Activated CD8-positive, alpha-beta memory T cell treated with anti-CD3 and anti-CD28 coated beads, Interleukin-2, amount 50 U/mL, for 24 hours (primary cell): ENCODE measurements at regions not wholly inside any gene's neighbourhood (a gene's known extent, or its start where the extent isn't known, plus 50 kb on each side); places are given as distances from the start of the nearest gene placed in this dataset.
A peak's percentile ranks its signal among the peaks of the same experiment; 100 is the strongest.
"Not testable (repeated sequence)": the region's sequence is repeated elsewhere in the genome, so short reads cannot be mapped to it uniquely, and the experiment has no call there.

ENCODE experiments used
- DNase-seq: peaks from one replicate; pipeline ENCODE4 v3.0.0-alpha.2; 2020; ENCODE audit errors: extremely low read depth

GRCh38 chr5:40223884-40224402 is 455.8 kb upstream of the PTGER4 start:
- DNase-seq = peak; percentile 5

- DNase-seq = no peak
Measured at GRCh38 chr5:40221796-40222195, 457.9 kb upstream of the PTGER4 start.

GRCh38 chr5:40221255-40221654 is 458.5 kb upstream of the PTGER4 start:
- DNase-seq = no peak

GRCh38 chr5:40220260-40220659 is 459.5 kb upstream of the PTGER4 start:
- no peak for DNase-seq

GRCh38 chr5:40217553-40217952 is 462.2 kb upstream of the PTGER4 start:
- no peak for DNase-seq

- no peak for DNase-seq
Measured at GRCh38 chr5:40210694-40211093, 469.0 kb upstream of the PTGER4 start.

- DNase-seq = no peak
Measured at GRCh38 chr5:40206030-40206429, 473.7 kb upstream of the PTGER4 start.

GRCh38 chr5:40204144-40204543 is 475.6 kb upstream of the PTGER4 start:
- DNase-seq = no peak

- DNase-seq = no peak
Measured at GRCh38 chr5:40202814-40203440, 476.8 kb upstream of the PTGER4 start.

- no peak for DNase-seq
Measured at GRCh38 chr5:40198736-40199135, 481.0 kb upstream of the PTGER4 start.

GRCh38 chr5:40195574-40195973 is 484.1 kb upstream of the PTGER4 start:
- DNase-seq = not testable (repeated sequence)

- DNase-seq = no peak
Measured at GRCh38 chr5:40191150-40191549, 488.6 kb upstream of the PTGER4 start.

- DNase-seq = no peak
Measured at GRCh38 chr5:40172721-40173120, 507.0 kb upstream of the PTGER4 start.

- DNase-seq = no peak
Measured at GRCh38 chr5:40171971-40172370, 507.7 kb upstream of the PTGER4 start.

- no peak for DNase-seq
Measured at GRCh38 chr5:40167283-40167682, 512.4 kb upstream of the PTGER4 start.

- no peak for DNase-seq
Measured at GRCh38 chr5:40166802-40167201, 512.9 kb upstream of the PTGER4 start.

- no peak for DNase-seq
Measured at GRCh38 chr5:40165789-40166728, 513.7 kb upstream of the PTGER4 start.

- no peak for DNase-seq
Measured at GRCh38 chr5:40165106-40165788, 514.5 kb upstream of the PTGER4 start.

- no peak for DNase-seq
Measured at GRCh38 chr5:40160435-40160834, 519.3 kb upstream of the PTGER4 start.

- DNase-seq = no peak
Measured at GRCh38 chr5:40154194-40154593, 525.5 kb upstream of the PTGER4 start.

- DNase-seq = no peak
Measured at GRCh38 chr5:40150896-40151295, 528.8 kb upstream of the PTGER4 start.

- no peak for DNase-seq
Measured at GRCh38 chr5:40141896-40142295, 537.8 kb upstream of the PTGER4 start.
